Coronary artery (tissue), 2 donors: ENCODE measurements at regions not wholly inside any gene's neighbourhood (a gene's known extent, or its start where the extent isn't known, plus 50 kb on each side); places are given as distances from the start of the nearest gene placed in this dataset.
A peak's percentile ranks its signal among the peaks of the same experiment; 100 is the strongest.
"Not testable (repeated sequence)": the region's sequence is repeated elsewhere in the genome, so short reads cannot be mapped to it uniquely, and the experiment has no call there.

Experiments
- DNase-seq: peaks from one replicate; pipeline ENCODE4 v3.0.0-alpha.2; 2017; ENCODE audit warnings: low spot score
- H3K27ac ChIP-seq, 2 donors: fragments of 200-600 bp; sonication (generic); one replicate each; pipeline ENCODE4 v1.5.1; 2016 to 2019
- H3K4me3 ChIP-seq: fragments of 200-600 bp; sonication (generic); 2 replicates; pipeline ENCODE4 v1.5.1; 2016; ENCODE audit warnings: mild to moderate bottlenecking, moderate library complexity
- TF ChIP-seq, protein P1 (sequence below): fragments of 200-600 bp; sonication (generic); IDR thresholded peaks from one replicate; pipeline ENCODE4 v1.5.1; 2019; ENCODE audit warnings: antibody characterized with exemption

DNA sequence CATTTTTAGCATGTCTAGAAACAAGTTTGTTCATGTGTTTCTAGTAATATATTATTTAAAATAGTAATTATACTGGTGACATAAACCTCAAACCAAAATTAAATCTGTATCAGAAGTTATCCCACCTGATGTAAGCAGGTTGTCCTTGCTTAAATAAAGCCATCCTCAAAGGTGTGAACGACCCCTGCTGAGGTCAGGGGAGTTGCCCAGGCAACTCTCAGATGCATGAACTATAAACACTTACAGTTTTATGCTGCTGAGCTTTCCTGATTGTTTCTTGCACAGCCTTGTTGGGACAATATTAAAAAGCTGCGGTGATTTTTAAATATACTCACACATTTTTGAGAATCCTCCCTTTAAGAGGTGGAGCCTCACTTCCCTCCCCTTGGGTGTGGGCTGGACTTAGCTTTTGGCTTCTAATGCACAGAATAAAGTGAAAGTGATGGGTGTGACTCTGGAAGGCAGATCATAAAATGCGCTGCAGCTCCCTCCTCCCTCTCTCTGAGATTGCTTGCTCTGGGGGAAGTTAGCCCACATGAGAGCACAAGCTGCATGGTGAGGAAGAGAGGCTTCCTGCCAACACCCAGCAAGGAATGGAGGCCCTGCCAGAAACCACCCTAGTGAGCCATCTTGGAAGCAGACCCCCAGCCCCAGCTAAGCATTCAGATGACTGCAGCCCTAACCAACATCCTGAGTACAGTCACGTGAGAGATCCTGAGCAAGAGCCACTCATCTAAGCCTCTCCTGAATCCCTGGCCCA lies 152.7 kb downstream of the SKIDA1 start:
- peak overlapping the region; percentile 61 for H3K4me3 ChIP-seq
- DNase-seq, result peak; percentile 72
- peak overlapping the region in 1 of 2 donors; percentile 56 for H3K27ac ChIP-seq

DNA sequence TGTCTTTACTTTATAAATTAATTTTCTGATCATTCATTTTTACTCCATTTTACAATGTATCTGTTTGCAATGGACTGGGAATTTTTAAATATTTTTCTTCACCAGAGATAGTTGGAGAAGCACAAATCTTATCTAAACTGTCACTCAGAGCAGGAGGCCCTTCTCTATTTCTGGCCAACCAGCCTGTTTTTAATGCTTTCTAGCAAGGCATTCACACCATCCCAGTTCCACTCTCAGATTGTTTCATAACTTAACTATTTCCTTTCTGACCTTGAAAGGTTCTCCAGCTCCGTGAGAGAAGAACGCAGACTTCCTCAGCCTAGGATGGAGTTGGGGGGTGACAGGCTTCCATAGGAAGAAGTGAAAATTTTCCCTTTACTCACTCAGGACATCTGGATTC lies 155.8 kb downstream of the SKIDA1 start:
- no peak for DNase-seq
- H3K4me3 ChIP-seq, result no peak overlapping the region
- TF ChIP-seq, protein P1, sequence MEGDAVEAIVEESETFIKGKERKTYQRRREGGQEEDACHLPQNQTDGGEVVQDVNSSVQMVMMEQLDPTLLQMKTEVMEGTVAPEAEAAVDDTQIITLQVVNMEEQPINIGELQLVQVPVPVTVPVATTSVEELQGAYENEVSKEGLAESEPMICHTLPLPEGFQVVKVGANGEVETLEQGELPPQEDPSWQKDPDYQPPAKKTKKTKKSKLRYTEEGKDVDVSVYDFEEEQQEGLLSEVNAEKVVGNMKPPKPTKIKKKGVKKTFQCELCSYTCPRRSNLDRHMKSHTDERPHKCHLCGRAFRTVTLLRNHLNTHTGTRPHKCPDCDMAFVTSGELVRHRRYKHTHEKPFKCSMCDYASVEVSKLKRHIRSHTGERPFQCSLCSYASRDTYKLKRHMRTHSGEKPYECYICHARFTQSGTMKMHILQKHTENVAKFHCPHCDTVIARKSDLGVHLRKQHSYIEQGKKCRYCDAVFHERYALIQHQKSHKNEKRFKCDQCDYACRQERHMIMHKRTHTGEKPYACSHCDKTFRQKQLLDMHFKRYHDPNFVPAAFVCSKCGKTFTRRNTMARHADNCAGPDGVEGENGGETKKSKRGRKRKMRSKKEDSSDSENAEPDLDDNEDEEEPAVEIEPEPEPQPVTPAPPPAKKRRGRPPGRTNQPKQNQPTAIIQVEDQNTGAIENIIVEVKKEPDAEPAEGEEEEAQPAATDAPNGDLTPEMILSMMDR, result no peak
- no peak overlapping the region for H3K27ac ChIP-seq

More for the DNA sequence above, 152.7 kb downstream of the SKIDA1 start:
- TF ChIP-seq, protein P1, result no peak

DNA sequence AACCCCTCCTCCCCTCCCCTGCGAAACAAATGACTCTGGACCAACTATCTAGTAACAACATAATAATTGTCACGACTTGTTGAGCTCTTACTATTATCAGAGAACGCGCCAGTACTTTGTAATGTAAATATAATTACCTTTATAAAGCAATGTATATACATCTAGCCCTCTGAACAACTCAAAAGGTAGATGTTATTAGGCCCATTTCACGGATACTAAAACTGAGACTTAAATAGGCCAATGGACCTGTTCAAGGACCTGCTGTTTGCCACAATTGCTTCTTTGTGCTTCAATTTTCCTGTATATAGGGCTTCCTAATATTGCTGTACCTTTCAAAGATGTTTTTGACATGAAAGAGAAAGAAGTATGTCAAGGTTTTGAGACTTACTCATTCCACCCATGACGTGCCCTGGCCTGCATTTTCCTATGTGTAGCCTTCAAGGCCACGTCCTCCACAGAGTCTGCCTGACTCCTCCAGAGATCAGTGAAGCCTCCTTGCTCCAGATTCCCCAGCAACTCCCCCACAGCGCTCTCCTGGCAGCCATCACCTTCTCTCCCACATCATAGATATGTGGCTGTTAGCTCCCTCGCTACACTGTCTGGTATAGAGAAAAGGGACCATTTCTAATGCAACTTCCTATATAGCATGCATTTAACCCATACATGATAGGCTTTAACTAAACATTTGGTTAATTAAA lies 156.6 kb downstream of the SKIDA1 start:
- no peak for DNase-seq
- H3K27ac ChIP-seq, result no peak overlapping the region

DNA sequence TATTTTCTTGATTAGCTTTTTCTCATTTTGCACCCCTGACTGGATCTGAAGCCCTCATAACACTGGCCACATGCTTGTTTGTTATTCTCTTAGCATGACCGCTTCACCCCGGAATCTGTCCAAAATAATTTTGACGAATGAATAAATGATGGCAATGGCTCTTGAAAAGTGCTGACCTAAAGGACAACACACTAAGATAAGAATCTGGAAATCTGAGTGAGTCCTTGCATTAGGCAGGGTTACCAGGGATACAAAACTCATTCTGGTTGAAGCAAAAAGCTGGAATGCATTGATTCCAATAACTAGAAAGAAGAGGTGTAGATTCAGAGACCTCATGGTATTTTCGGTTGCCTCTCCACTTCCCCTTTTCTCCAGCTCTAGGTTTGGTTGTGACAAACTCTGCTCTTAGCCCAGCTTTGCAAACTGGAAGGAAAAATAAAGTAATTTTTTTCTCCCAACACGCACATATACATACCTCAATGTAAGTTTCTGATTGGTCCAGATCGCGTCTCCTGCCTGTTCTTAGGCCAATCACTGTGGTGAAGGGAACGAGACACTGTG lies 157.4 kb downstream of the SKIDA1 start:
- H3K4me3 ChIP-seq, result no peak overlapping the region
- DNase-seq, result no peak
- TF ChIP-seq, protein P1, result no peak
- H3K27ac ChIP-seq, result no peak overlapping the region

More for the DNA sequence above, 156.6 kb downstream of the SKIDA1 start:
- TF ChIP-seq, protein P1, result no peak
- no peak overlapping the region for H3K4me3 ChIP-seq

- H3K4me3 ChIP-seq, H3K27ac ChIP-seq, DNase-seq: not testable (repeated sequence)
These were observed 159.4 kb downstream of the SKIDA1 start for GRCh38 chr10:21366108-21366507.

DNA sequence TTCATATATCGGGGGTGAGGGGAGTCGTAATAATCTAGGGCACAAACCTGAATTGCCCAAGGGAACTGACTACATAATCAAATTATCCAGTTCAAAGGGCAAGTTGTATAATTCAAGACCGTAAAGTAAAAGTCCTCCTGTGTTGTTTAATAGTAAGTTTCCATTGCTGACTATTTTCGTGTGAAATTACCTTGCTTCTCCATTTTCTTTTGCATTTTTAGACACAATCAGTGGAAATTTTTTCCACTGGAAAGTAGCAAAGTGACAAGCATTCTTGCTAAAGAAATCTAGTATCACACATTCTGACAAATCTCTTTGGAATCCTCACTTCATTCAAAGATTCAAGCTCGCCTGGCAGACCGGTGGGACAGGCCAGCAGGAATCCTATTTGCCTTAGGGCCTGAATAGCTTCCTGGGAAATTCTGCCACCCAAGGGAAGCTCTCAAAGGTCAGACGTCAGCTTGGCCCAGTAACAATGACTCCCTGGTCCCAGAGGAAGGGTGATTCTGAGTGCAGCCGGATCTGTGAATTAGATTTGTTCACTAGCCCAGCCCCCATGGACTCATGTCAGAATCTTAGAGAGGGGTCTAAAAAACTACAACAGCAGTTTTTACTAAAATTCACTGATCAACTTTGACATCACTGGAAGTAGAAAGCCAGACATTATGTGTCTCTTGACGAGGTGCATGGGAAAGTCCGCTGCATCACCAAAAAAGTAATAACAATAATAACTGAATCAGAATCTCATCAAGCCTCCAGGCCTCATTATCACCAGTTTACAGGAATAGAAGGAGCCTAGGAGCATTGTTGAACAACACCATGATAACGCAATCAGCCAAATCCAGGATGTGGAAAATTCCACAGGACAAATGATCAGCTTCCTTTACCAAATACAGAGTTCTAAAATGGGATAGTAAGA lies 161.0 kb downstream of the SKIDA1 start:
- H3K4me3 ChIP-seq, result no peak overlapping the region
- H3K27ac ChIP-seq, result peak overlapping the region in 1 of 2 donors; percentile 69
- TF ChIP-seq, protein P1, result no peak
- no peak for DNase-seq

DNA sequence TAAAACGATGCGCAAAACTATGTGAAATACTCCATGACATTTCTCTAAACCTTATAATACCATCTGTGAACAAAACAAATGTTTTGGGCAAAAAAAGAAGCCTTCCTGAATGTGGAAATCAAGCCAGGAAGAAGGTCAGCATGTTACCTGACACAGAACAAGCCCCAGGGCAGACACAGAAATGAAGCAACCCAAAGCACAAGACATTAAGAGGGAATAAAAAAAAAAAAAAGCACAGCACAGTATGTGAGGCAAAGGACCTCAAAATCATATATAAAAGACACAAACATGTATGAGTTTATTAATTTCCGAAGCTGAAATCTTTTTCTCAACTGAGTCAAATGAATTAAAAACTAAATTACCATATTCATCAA lies 161.8 kb downstream of the SKIDA1 start:
- TF ChIP-seq, protein P1, result no peak
- DNase-seq, result no peak
- Histone ChIP-seq H3K27ac (peak overlapping the region in 1 of 2 donors; percentile 69), H3K4me3 (no peak overlapping the region)
